Nucleus accumbens (tissue), 56 donors: ENCODE measurements at regions not wholly inside any gene's neighbourhood (a gene's known extent, or its start where the extent isn't known, plus 50 kb on each side); places are given as distances from the start of the nearest gene placed in this dataset.
"Not testable (repeated sequence)": the region's sequence is repeated elsewhere in the genome, so short reads cannot be mapped to it uniquely, and the experiment has no call there.

Source experiments
- DNase-seq, 56 donors: peaks; one replicate each; lab custom pipeline; 2025; lab: John Stamatoyannopoulos, UW

DNA sequence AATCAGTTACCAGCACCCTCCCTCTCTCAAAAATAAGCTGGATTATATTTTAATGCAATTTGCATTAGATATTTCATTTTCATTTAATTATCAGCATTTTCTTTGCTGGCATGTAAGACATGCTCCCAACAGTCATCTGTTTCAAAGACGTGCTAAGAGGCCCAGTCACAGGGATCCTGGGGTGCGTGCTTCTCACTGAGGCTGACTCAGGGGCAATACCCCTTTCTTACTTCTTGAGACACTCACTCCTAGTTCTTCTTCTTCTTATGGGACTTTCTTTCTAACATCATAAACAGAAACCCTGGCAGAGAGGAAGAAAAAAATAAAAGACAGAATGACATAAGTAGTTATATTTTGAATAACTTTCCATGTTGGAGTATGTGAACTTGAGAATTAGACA lies 372.1 kb upstream of the MEX3C start:
- DNase-seq = no peak

DNA sequence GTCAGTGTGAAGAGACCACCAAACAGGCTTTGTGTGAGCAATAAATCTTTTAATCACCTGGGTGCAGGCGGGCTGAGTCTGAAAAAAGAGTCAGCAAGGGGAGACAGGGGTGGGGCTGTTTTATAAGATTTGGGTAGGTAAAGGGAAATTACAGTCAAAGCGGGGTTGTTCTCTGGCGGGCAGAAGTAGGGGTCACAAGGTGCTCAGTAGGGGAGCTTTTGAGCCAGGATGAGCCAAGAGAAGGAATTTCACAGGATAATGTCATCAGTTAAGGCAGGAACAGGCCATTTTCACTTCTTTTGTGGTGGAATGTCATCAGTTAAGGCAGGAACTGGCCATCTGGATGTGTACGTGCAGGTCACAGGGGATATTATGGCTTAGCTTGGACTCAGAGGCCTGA lies 372.6 kb upstream of the MEX3C start:
- DNase-seq = not testable (repeated sequence)

DNA sequence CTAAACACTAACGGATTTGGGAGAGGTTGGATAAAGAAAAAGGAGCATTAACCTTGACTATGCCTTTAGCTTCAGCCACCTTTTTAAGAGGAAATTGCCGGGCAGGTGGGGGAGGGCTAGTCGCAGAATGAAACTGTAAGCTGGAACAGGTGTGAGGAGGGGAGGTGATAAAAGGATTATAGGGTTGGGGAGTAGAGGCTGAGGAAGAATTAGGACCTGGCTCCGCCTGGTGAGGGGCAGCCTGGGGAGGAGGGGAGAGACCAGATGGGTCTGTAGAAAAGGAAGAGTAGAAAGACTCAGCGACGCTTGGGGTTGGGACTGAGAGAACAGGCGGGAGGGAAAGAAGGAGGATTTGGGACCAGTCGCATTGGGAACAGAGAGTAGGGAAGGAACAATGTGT lies 376.4 kb upstream of the MEX3C start:
- DNase-seq = not testable (repeated sequence)

DNA sequence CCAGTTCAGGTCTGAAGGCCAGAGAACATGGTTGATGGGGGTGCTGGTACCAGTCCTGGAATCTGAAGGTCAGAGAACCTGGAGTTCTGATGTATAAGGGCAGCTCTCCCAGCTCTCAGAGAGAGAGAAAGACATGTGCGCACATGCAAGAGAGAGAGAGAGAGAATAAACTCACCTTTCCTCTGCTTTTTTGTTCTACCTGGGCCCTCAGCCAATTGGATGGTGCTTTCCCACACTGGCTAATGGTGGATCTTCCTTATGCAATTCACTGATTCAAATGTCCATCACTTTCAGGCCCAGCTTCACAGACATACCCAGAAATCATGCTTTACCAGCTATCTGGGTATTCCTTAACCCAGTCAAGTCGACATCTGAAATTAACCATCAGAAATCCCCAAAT lies 377.7 kb upstream of the MEX3C start:
- no peak for DNase-seq

DNA sequence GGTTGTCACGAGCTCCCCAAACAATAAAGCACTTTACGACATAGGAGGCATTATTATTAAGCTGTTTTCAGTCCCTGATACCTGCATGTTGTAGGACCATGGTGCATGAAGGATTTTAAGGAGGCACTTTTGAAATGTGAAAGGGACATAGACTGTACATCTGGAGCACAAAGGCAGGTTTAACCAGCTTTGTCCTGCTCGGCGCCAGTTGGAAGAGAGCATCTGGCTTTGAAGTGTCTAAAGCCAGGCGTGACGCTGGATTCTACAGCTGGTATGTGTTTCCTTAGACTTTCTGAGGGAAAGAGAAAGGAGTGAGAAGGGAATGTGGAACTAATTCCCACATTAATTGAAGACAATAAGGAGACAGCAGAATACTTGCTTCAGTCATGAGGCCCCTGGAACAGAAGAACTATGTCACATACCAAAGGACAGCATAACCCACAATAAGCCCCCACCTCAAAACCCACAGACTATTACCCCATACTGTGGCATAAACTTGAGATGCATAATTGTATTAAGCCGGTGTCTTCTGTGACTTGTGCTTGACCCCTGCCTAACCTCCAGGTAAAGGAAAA lies 381.0 kb upstream of the MEX3C start:
- DNase-seq = no peak

DNA sequence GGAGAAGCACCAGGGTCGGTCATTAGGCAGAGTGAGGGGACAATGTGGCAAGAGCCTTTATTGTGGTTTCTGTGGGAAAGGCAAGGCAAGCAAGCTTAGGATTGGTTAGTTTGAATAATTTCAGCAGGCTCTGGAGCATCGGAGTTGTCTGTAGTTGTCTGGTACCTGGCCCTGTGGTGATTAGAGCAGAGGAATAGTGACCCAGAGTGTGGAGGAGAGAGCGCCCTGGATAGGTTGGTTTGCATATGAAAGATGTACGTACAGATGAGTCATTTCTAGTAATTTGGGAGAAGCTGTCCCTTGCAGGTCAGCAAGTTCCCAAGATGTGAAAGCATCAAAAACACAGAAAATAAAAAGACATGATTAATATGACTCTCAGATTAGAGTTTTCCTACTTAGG lies 383.1 kb upstream of the MEX3C start:
- DNase-seq = no peak

DNA sequence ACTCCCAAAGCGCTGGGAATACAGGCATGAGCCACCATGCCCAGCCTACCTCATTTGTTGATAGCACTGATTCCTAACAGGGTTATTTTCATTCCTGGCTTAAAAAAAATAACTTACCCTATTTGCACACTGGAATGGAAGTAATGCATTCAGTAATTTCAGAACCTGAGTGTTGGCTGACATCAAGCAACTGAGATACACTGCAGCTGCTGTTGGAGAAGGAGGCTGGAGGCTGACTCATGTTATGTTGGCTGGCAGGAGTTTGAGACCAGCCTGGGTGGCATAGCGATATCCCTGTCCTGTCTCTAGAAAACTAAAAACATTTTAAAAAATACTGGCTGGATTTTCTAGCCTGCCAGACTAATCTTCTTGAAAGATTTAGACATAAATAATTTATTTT lies 385.1 kb upstream of the MEX3C start:
- no peak for DNase-seq

DNA sequence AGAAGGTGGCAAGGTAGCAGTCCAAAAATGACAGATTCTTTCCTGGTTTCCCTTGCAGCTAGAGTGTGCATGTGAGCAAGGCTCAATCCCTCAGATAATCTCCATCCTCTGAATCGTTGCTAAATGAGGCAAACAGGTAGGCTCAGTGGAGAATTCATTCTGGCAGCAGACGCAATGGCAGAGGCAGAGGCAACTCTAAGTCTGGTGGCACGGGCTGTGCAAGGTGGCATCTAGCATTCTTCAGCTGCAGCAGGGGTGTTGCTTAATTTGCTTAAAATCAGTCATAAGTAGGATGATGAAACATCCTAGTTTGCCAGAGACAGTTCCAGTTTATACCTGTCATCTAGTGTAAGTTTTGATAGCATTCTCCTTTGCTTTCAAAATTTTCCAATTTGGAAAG lies 391.1 kb upstream of the MEX3C start:
- DNase-seq = peak in 2 of 56 donors; percentile 1 to 4

DNA sequence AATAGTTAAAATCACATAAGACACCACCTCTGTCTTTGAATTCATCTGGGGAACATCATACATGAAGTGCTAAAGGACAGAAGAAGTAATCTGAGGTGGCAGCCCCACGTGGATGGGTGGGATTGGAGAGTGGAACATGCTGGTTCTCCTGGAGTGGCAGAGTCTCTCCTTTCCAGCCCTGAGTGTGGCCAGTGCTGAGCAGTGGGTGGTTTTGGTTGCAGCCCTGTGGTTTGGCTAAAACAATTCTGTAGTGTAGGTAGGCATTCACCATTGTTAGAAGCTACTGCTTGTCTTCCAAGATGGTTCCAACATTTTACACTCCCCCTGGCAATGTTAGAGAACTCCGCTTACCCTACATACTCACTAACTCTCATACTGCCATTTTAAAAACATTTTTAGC lies 396.4 kb upstream of the MEX3C start:
- no peak for DNase-seq

DNA sequence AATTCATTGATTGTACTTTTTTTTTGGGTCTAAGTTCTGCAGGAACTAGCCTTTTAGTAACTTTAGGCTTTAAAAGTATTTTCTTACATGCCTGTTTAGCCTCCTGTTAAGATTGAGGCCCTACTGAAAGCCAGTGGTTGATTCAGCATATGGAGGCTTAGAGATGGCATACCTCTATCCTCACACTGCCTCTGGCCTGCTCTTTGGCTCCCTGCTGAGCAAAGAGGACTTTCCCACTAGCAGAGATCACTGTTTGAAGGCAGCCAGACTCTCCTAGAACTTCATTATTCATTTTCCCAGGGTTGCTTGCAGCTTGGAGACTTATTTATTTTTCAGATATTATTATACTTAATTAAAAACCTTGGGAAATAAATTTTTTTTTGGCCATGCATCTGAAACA lies 405.6 kb upstream of the MEX3C start:
- DNase-seq = no peak

DNA sequence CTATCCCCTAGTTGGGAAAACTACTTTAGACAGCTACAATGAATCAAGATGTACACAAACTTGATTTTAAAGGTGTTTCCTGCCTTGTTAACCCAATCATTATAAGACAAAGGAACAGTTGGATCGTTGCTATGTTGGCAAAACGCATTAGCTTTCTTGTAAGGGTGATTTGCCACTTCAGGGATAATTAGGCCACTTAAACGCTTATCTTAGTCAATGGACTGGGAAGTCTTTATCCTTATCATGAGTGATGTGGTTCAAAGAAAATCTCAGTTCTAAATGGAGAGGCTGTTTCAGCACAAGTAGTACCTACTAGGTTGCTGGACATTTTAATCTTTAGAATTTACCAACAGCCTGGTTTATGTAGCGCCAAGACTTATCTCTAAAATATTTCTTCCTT lies 406.1 kb upstream of the MEX3C start:
- DNase-seq = no peak

DNA sequence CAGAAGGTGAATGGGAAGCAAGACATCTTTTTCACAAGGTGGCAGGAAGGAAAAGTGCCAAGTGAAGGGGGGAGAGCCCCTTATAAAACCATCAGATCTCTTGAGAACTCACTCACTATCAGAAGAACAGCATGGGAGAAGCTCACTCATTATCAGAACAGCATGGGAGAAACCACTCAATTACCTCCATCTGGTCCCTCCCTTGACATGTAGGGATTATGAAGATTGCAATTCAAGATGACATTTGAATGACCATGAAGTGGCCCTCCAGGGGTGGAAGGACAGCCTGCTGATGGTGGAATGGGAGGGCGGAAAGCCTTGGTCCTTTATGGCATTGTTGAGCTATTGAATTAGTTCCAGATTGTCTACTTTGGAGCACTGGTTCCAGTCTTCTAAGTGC lies 413.0 kb upstream of the MEX3C start:
- no peak for DNase-seq

DNA sequence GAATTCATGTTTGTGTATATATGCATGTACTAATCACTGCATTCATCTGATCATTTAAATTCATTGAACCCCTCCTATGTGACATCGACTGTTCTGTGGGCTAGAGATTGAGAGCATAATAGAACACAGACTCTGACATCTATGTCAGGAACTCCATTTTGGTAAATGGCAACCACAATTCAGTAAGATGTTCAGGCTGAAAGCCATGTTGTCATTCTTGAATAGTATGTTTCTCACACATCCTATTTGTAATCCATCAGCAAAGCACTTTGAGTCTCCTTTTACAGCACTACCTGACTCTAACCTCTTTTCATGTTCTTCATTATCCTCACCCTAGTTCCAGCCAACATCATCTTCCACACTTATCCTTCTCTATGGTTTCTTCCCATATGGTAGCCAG lies 413.8 kb upstream of the MEX3C start:
- no peak for DNase-seq

DNA sequence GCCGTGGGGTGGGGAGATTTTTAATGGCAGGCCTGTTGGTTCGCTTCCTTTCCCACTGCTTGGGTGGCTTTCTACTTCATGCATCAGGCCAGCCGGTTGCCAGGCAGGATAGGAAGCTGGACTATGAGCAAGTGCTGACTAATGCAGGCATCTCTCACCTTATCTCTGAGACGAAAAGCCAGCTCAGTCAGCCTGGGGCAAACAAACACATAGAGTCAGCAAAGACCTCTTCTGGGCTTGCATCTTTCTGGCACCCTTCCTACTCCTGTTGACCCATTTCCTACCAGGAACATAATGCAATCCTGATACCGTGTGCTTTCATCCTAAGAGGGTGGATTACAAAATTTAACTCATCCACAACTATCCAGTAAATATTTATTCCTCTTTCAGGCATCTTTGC lies 416.6 kb upstream of the MEX3C start:
- DNase-seq = no peak

DNA sequence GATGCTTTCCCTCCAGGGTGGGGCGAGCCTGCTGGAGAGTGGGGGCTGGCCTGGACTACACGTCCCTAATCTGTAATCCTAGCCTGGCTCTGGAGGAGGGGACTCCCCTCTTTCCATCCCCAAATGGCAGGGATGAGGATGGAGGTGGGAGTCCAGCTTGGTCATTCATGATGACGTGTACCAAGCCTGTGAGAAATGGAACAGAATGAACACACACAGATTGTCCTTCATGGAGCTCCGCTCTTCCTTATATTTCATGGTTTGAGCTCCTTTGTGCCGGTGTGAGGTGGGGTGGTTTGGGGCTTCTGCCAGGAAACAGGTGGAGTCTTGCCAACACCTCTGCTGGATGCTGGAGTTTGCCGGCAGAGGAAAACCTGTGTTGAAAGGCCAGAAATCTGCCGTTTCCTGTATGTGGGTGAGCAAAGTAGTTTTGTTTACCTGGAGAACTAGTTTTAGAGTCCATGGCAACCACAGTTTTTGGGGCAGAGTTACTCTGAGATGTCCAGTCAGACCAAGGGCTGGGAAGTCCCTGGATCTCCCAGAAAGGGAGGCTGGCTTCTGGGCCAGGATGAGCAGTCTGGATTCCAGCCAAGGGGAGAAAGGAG lies 417.6 kb upstream of the MEX3C start:
- DNase-seq = no peak

DNA sequence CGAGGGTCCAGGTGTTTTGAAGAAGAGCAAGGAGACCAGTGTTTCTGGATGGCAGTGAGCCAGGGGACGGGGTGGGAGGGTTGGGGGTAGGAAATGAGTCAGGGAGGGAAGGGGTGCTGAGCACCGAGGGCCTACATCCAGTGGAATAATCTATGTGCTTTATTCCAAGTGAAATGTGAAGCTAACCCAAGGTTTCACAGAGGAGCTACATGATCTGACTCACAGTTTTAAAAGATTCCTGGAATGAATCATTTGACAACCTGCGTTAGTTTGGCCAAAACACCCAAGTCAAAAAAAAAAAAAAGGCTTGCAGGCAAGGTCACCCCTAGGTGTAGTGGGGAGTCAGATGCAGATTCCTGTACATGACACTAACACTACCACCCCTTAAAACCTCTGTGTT lies 419.7 kb upstream of the MEX3C start:
- DNase-seq = no peak

DNA sequence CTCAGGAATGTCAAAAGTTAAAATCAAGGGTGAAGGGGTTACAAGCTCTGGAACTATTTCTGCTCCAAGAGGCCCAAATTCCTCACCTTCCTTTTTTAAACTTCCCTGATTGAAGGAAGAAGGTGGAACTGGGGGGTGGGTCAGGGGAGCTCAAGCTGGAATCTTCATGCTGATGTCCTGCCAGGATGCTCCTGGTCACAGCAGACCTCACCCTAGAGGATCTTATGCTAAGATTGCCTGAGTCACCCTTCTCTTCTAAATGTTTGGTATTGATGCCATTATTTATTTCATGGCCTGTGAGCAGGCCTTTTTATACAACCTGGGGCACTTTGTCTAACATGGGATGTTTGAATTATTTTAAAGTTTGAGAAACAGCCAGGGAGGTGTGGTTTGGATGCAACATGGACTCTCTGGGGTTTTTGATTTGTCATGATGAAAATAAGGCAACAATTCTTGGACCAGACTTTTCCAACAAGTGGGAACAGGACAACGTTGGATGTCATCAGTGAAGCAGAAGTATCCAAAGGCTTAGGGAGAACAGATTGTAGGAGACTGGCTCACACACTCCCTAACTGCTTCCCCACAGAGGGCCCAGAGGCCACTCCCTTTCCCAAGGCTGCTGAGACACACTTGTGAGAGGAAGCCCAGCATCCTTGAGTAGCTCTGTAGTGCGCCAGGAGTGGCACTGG lies 420.2 kb upstream of the MEX3C start:
- no peak for DNase-seq

DNA sequence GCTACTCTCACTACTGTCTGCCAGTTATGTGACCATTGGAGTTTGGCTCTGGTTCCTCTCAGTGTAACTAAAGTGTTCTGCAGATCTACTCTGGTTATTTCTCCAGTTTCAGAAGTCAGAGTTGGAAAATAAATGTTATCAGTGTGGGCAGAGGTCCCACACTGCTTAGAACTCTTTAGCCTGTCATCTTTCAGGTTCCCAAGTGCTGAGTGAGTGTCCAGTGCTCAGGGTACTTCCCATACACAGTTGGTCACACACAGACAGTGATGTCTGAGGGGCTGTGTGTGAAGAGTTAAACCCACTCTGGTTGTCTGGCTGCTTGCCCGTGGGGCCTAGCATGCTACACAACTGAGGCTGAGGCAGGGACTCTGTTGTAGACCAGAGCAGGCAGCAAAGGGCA lies 421.8 kb upstream of the MEX3C start:
- DNase-seq = no peak

DNA sequence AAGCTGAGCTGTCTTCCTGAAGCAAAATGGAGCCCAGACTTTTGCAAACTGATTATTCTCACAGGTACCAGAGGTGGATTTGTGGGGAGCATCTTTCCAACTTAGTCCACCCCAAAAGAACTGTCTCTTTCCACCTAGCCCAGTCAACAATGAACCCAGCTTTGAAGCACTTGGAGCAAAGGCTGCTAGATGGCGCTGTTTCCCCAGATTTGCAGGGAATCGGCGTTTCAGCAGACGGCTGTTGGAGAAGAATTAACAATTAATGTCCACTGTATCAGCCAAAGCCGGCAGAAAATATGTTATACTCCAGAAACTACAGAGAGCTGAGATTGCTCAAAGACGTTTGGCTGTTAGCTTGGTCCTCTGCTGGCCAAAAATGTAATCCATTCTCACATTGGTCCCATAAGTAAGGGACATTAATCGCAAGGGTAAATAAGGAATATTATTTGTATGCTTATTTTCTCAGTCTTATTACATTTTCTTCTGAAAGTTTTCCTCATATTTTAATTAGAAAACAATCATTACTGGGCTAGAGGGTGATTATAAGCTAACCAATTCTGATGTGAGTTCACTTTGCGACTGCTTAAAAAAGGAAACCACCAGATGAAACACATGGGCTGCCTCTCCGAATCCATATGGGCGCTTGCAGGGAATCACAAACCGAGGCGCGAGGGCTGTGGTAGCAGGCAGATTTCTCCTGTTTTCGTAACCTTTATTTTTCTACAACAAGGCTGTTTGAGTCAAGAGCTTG lies 423.8 kb upstream of the MEX3C start:
- DNase-seq = peak in 50 of 56 donors; percentile 2 to 89 (median 54)

DNA sequence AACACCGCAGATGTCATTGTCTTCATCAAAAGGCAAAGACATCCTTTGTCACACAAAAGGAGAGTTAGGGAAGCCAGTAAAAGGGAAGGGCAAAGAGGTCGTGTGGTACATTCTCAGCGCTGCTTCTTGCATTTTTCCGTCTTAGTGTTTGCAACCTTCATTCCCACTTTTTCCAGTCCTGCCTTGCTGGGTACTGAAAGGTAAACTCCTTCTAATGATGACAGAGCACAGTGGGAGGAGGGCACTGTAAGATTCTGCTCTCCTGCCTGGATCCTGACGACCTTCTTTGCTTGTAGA lies 424.3 kb upstream of the MEX3C start:
- DNase-seq = no peak

DNA sequence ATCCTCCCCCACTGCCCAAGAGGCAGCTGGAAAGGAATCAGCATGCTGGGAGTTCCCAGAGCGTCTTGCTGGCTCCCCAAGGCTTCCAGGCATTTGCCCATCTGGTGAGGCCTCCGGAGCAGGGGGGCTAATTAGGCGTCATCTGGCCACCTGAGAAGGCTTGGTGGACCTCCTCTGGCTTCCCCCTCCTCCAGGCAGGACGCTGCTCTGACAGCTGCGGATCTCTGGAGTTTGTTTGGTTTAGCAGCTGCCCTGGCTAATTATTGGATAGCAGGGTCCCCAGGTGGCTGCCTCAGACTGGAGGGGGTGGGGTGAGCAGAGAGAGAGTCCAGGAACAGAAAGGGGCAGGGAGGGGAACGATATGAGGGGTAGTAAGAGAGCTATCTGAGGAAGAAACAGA lies 425.2 kb upstream of the MEX3C start:
- DNase-seq = no peak

DNA sequence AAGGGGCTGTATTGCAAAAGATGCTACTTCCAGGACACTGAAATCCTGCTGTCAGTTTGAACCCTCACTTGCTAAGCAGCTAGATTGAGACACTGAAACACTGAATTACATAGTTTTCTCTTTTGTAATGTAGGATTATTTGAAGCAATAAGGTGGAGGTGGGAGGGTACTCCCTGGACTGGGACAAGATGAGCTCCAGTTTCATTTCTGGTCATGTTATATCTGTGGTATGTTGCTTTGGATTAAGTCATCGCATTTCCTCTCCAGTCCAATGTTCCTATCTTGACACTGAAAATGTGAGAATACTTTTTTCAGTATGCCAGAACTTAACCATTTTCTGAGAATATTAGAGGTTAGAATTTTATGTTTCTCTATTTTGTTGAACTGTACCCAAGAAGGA lies 426.2 kb upstream of the MEX3C start:
- DNase-seq = no peak
